ENCODE measurements at regions not wholly inside any gene's neighbourhood (a gene's known extent, or its start where the extent isn't known, plus 50 kb on each side); places are given as distances from the start of the nearest gene placed in this dataset.

- TF ChIP-seq AFF4 (CRISPR knock-in tag; IDR thresholded peaks at IDR 0.05) (no peak), ZNF552 (CRISPR knock-in tag; IDR thresholded peaks at IDR 0.05; ENCODE audit: borderline replicate concordance) (no peak), PAX8 (CRISPR knock-in tag; IDR thresholded peaks at IDR 0.05; ENCODE audit: borderline replicate concordance) (no peak), ZNF362 (CRISPR knock-in tag; IDR thresholded peaks at IDR 0.05; ENCODE audit: borderline replicate concordance) (no peak)
These were observed 456.9 kb downstream of the DYNC2H1 start (continued) for GRCh38 chr11:103566116-103566515.

- CTCF ChIA-PET (ENCODE audit: low intra/inter-chr PET ratio, low total read pairs), result no interaction called here
These were observed 454.7 kb upstream of the DDI1 start for GRCh38 chr11:103581760-103582159.

More at GRCh38 chr11:103581760-103582159, 454.7 kb upstream of the DDI1 start:
- H3K4me2 ChIP-seq (ENCODE audit: low read depth, low read length), result no peak overlapping the region
- intact Hi-C loops (cut with micrococcal nuclease; ENCODE audit: unreplicated experiment) (no loop called here), in situ Hi-C loops (cut with HindIII; ENCODE audit: extremely low pct_ligation_motif_present, low pct_unique_long_range_greater_than_20kb) (no loop called here)
- WGBS (ENCODE audit: low lambda C conversion rate), result 0% methylated on average over 2 of the region's 2 CpGs
- H3K36me3 ChIP-seq (replicated peaks in 1 of 2; ENCODE audit: control insufficient read depth in 1 of 2, insufficient read depth in 2 of 2, low read length in 2 of 2), result no peaks in the 10 kb centered on the region
- FAIRE-seq (no peak), ATAC-seq (no peak), DNase-seq (ENCODE audit: low spot score) (no peak)
- no peak overlapping the region for H3K9ac ChIP-seq (ENCODE audit: insufficient read depth, low read depth, low read length)
- no peaks in the 10 kb centered on the region for H3K79me2 ChIP-seq (ENCODE audit: insufficient read depth, low read length)
- TF ChIP-seq KAT7 (CRISPR knock-in tag; IDR thresholded peaks at IDR 0.05; ENCODE audit: borderline replicate concordance), result no peak
- TF ChIP-seq ZBTB49 (CRISPR knock-in tag; IDR thresholded peaks at IDR 0.05; ENCODE audit: borderline replicate concordance), result no peak
- TF ChIP-seq HOXA5 (CRISPR knock-in tag; IDR thresholded peaks at IDR 0.05), result no peak
- no peak overlapping the region for H3K27ac ChIP-seq (ENCODE audit: extremely low read length, insufficient read depth, low read length)
- POLR2A ChIA-PET, result no interaction called here
- no peak overlapping the region for H2AFZ ChIP-seq (ENCODE audit: low read length)
- no peaks in the 10 kb centered on the region for H4K20me1 ChIP-seq (ENCODE audit: insufficient read depth, low read length)
- no peaks in the 10 kb centered on the region for H3K9me3 ChIP-seq (ENCODE audit: low read length)
- no peaks in the 10 kb centered on the region for H3K4me1 ChIP-seq (ENCODE audit: insufficient read depth, low read length)
- no TSS peak for BruUV-seq (replicated peaks)
- no peak overlapping the region for H3K4me3 ChIP-seq (replicated peaks in 1 of 3; ENCODE audit: insufficient read depth in 1 of 3, low read depth in 2 of 3, low read length in 3 of 3)
- no peaks in the 10 kb centered on the region for H3K27me3 ChIP-seq (ENCODE audit: control insufficient read depth in 1 of 2, insufficient read depth in 2 of 2, low read length in 2 of 2)

All from HepG2 (cell line).